H1 (cell line): ENCODE measurements at regions not wholly inside any gene's neighbourhood (a gene's known extent, or its start where the extent isn't known, plus 50 kb on each side); places are given as distances from the start of the nearest gene placed in this dataset.
"Not testable (repeated sequence)": the region's sequence is repeated elsewhere in the genome, so short reads cannot be mapped to it uniquely, and the experiment has no call there.

Source experiments
- CTCF ChIA-PET: fragments of 300-600 bp; sonication (Branson Sonifier 250); formaldehyde crosslinking; loops from one replicate; lab custom pipeline; 2021; ENCODE audit not compliant: partially characterized antibody; lab: Charles Lee
- POLR2A ChIA-PET: fragments of 300-600 bp; sonication (Branson Sonifier 250); formaldehyde crosslinking; loops from one replicate; lab custom pipeline; 2021; ENCODE audit warnings: inconsistent platforms; ENCODE audit not compliant: partially characterized antibody; lab: Charles Lee
- DNase-seq, 2 experiments: peaks; one replicate each; pipeline versions ENCODE4 v3.0.0 to v3.0.0-alpha.2; 2010 to 2022; ENCODE audit warnings: low spot score in 2 of 2, low read depth in 1 of 2, mixed read lengths in 1 of 2
- FAIRE-seq: peaks from 2 replicates; lab custom pipeline; 2011; peaks lifted over from hg19 to GRCh38; lab: Jason Lieb, UNC
- H2AFZ ChIP-seq: 2 replicates; pipeline ENCODE4 v1.8.1; 2012; ENCODE audit warnings: low read length, inconsistent platforms
- H2AK5ac ChIP-seq: 2 replicates; pipeline ENCODE4 v1.6.1; 2013; ENCODE audit warnings: low read depth, low read length
- H2BK120ac ChIP-seq: replicated peaks from 2 replicates; pipeline ENCODE3; 2013; ENCODE audit warnings: low read depth, low read length, inconsistent platforms
- H2BK12ac ChIP-seq: 2 replicates; pipeline ENCODE4 v1.6.1; 2013; ENCODE audit warnings: low read depth, low read length
- H2BK15ac ChIP-seq: 2 replicates; pipeline ENCODE4 v1.6.1; 2013; ENCODE audit warnings: low read length
- H2BK20ac ChIP-seq: 2 replicates; pipeline ENCODE4 v1.6.1; 2013; ENCODE audit warnings: low read length
- H2BK5ac ChIP-seq: 2 replicates; pipeline ENCODE4 v1.6.1; 2013; ENCODE audit warnings: low read depth, low read length
- H3K14ac ChIP-seq: 2 replicates; pipeline ENCODE4 v1.6.1; 2013; ENCODE audit warnings: inconsistent platforms; ENCODE audit not compliant: insufficient read length
- H3K18ac ChIP-seq: 2 replicates; pipeline ENCODE4 v1.6.1; 2013; ENCODE audit warnings: low read length; ENCODE audit errors: extremely low read depth
- H3K23ac ChIP-seq: 2 replicates; pipeline ENCODE4 v1.6.1; 2013; ENCODE audit warnings: inconsistent platforms; ENCODE audit not compliant: insufficient read length
- H3K23me2 ChIP-seq: 2 replicates; pipeline ENCODE4 v1.6.1; 2013; ENCODE audit warnings: low read depth, low read length
- H3K27ac ChIP-seq: 2 replicates; pipeline ENCODE4 v1.6.1; 2011; ENCODE audit warnings: low read depth, low read length, inconsistent platforms
- H3K27me3 ChIP-seq, 4 experiments: replicated peaks in 1 of 4; 1 replicate in 1 of 4; 2 replicates in 3 of 4; pipeline versions ENCODE4 v1.6.1 to v1.8.1; 2011 to 2013; ENCODE audit warnings: low read length in 3 of 4, mild to moderate bottlenecking in 3 of 4, inconsistent platforms in 2 of 4, mixed read lengths in 2 of 4, moderate library complexity in 1 of 4; ENCODE audit not compliant: control insufficient read depth in 3 of 4, insufficient read depth in 3 of 4; ENCODE audit errors: extremely low read depth in 1 of 4
- H3K36me3 ChIP-seq, 4 experiments: 2 replicates each; pipeline versions ENCODE4 v1.6.1 to v1.8.1; 2011 to 2013; ENCODE audit warnings: mild to moderate bottlenecking in 4 of 4, low read length in 3 of 4, moderate library complexity in 2 of 4, control low read depth in 1 of 4, inconsistent platforms in 1 of 4; ENCODE audit not compliant: insufficient read depth in 4 of 4, control insufficient read depth in 2 of 4
- H3K4ac ChIP-seq: replicated peaks from 2 replicates; pipeline ENCODE3; 2013; ENCODE audit warnings: low read length, low read depth, mixed read lengths, inconsistent platforms; ENCODE audit not compliant: insufficient read length
- H3K4me1 ChIP-seq, 4 experiments: replicated peaks in 1 of 4; 1 replicate in 1 of 4; 2 replicates in 3 of 4; pipeline versions ENCODE4 v1.6.1 to v1.8.1; 2011 to 2013; ENCODE audit warnings: low read length in 3 of 4, inconsistent platforms in 2 of 4, mixed read lengths in 1 of 4; ENCODE audit not compliant: insufficient read depth in 4 of 4, control insufficient read depth in 3 of 4
- H3K4me2 ChIP-seq, 2 experiments: 2 replicates each; pipeline versions ENCODE4 v1.6.1 to v1.8.1; 2011 to 2013; ENCODE audit warnings: low read depth in 2 of 2, low read length in 2 of 2, control low read depth in 1 of 2, inconsistent platforms in 1 of 2, mild to moderate bottlenecking in 1 of 2; ENCODE audit not compliant: insufficient read depth in 1 of 2
- H3K4me3 ChIP-seq, 4 experiments: fragments of 200-600, 300-600 bp in 1 of 4; sonication (generic), shearing (Covaris generic), sonication (Bioruptor Twin) in 1 of 4; 2 replicates each; pipeline versions ENCODE4 v1.5.1 to v1.8.1; 2011 to 2016; ENCODE audit warnings: low read length in 4 of 4, low read depth in 3 of 4, control low read depth in 2 of 4, inconsistent platforms in 2 of 4, mild to moderate bottlenecking in 2 of 4, mixed read lengths in 1 of 4, moderate library complexity in 1 of 4; ENCODE audit not compliant: insufficient read depth in 2 of 4; ENCODE audit errors: extremely low read depth in 1 of 4
- H3K56ac ChIP-seq: replicated peaks from 2 replicates; pipeline ENCODE3; 2013; ENCODE audit warnings: low read depth, mild to moderate bottlenecking, mixed read lengths, low read length, inconsistent platforms; ENCODE audit not compliant: insufficient read length
- H3K79me1 ChIP-seq: 2 replicates; pipeline ENCODE4 v1.6.1; 2013; ENCODE audit warnings: low read depth, low read length, control low read depth
- H3K79me2 ChIP-seq, 2 experiments: 2 replicates each; pipeline versions ENCODE4 v1.6.1 to v1.8.1; 2012 to 2013; ENCODE audit warnings: low read length in 2 of 2, mild to moderate bottlenecking in 2 of 2, inconsistent platforms in 1 of 2; ENCODE audit not compliant: insufficient read depth in 2 of 2, control insufficient read depth in 1 of 2
- H3K9ac ChIP-seq, 4 experiments: replicated peaks in 1 of 4; 1 replicate in 1 of 4; 2 replicates in 3 of 4; pipeline versions ENCODE4 v1.6.1 to v1.8.1; 2011 to 2013; ENCODE audit warnings: low read depth in 3 of 4, low read length in 3 of 4, control low read depth in 2 of 4, mild to moderate bottlenecking in 2 of 4, moderate library complexity in 2 of 4, inconsistent platforms in 1 of 4; ENCODE audit errors: extremely low read depth in 1 of 4
- H3K9me3 ChIP-seq, 2 experiments: 2 replicates each; pipeline versions ENCODE4 v1.6.1 to v1.8.1; 2012 to 2013; ENCODE audit warnings: mild to moderate bottlenecking in 2 of 2, moderate library complexity in 2 of 2, control low read depth in 1 of 2, inconsistent platforms in 1 of 2, low read depth in 1 of 2, low read length in 1 of 2, mixed read lengths in 1 of 2; ENCODE audit not compliant: insufficient read depth in 2 of 2
- H4K20me1 ChIP-seq, 2 experiments: replicated peaks in 1 of 2; 2 replicates each; pipeline versions ENCODE3 to v1.8.1; 2011 to 2013; ENCODE audit warnings: inconsistent platforms in 2 of 2, low read length in 2 of 2, mild to moderate bottlenecking in 1 of 2; ENCODE audit not compliant: insufficient read depth in 2 of 2, control insufficient read depth in 1 of 2
- H4K5ac ChIP-seq: 2 replicates; pipeline ENCODE4 v1.6.1; 2013; ENCODE audit warnings: low read length, low read depth, mixed read lengths, inconsistent platforms; ENCODE audit not compliant: insufficient read length
- H4K8ac ChIP-seq: 2 replicates; pipeline ENCODE4 v1.8.0; 2013; ENCODE audit warnings: mild to moderate bottlenecking, moderate library complexity, low read length, inconsistent platforms; ENCODE audit not compliant: insufficient read depth; ENCODE audit errors: extremely low read depth
- H4K91ac ChIP-seq: replicated peaks from 2 replicates; pipeline ENCODE3; 2013; ENCODE audit warnings: low read length, mixed read lengths, inconsistent platforms; ENCODE audit not compliant: insufficient read length
- ATF2 ChIP-seq: IDR thresholded peaks from 2 replicates; pipeline ENCODE4 v1.6.1; 2012; ENCODE audit warnings: low read length, inconsistent platforms
- JUND ChIP-seq: IDR thresholded peaks from 2 replicates; pipeline ENCODE4 v1.6.1; 2011; ENCODE audit warnings: mild to moderate bottlenecking, improper control_type of control experiment, low read length
- NRF1 ChIP-seq: IDR thresholded peaks from 2 replicates; pipeline ENCODE4 v1.6.1; 2011; ENCODE audit warnings: mild to moderate bottlenecking, low read depth, low read length, improper control_type of control experiment
- SAP30 ChIP-seq: fragments of 300-600 bp; sonication (generic); IDR thresholded peaks from 2 replicates; pipeline ENCODE4 v1.7.1; 2012; ENCODE audit warnings: low read length, moderate library complexity, mild to moderate bottlenecking, inconsistent platforms; ENCODE audit not compliant: insufficient read depth, insufficient replicate concordance
- SP2 ChIP-seq: IDR thresholded peaks from 2 replicates; pipeline ENCODE4 v1.6.1; 2012; ENCODE audit warnings: mild to moderate bottlenecking, low read length, inconsistent platforms
- TAF1 ChIP-seq: IDR thresholded peaks from 2 replicates; pipeline ENCODE4 v1.6.1; 2011; ENCODE audit warnings: mild to moderate bottlenecking, low read depth, low read length
- WGBS, 2 experiments: shearing (Covaris generic) in 1 of 2; methylation state at CpG; one replicate each; pipeline versions ENCODE4 v1.1.6 to v1.1.7; 2013 to 2015; ENCODE audit warnings: low lambda C conversion rate in 2 of 2, mixed read lengths in 2 of 2, inconsistent platforms in 1 of 2, low coverage in 1 of 2, missing lambda C conversion rate in 1 of 2; ENCODE audit not compliant: insufficient replicate concordance in 2 of 2, insufficient coverage in 1 of 2, insufficient read length in 1 of 2; ENCODE audit errors: extremely low coverage in 1 of 2, missing lambda C conversion rate in 1 of 2; 5-methylcytosine and 5-hydroxymethylcytosine counted together

GRCh38 chrX:22603060-22603459 is 330.3 kb downstream of the CBLL2 start (continued):
- TF ChIP-seq ATF2 (no peak), TAF1 (no peak), NRF1 (no peak), SAP30 (no peak), JUND (no peak), SP2 (no peak)

DNA sequence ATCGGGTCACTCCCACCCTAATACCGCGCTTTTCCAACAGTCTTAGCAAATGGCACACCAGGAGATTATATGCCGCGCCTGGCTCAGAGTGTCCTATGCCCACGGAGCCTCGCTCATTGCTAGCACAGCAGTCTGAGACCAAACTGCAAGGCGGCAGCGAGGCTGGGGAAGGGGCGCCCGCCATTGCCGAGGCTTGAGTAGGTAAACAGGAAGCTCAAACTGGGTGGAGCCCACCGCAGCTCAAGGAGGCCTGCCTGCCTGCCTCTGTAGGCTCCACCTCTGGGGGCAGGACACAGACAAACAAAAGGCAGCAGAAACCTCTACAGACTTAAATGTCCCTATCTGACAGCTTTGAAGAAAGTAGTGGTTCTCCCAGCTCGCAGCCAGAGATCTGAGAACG is 336.7 kb downstream of the CBLL2 start:
- H4K8ac ChIP-seq, H2BK120ac ChIP-seq, H3K4me1 ChIP-seq, H3K56ac ChIP-seq, H2BK15ac ChIP-seq, H2BK5ac ChIP-seq, H2BK20ac ChIP-seq, H3K23ac ChIP-seq, H3K79me1 ChIP-seq, H3K14ac ChIP-seq, H4K5ac ChIP-seq, H3K4ac ChIP-seq, H4K91ac ChIP-seq, H3K18ac ChIP-seq, H3K27me3 ChIP-seq, H4K20me1 ChIP-seq, H2AFZ ChIP-seq, H3K36me3 ChIP-seq, POLR2A ChIA-PET, H3K4me2 ChIP-seq, CTCF ChIA-PET, DNase-seq, H3K9ac ChIP-seq, H2AK5ac ChIP-seq, H3K27ac ChIP-seq, H3K79me2 ChIP-seq, H3K23me2 ChIP-seq, H3K4me3 ChIP-seq, H2BK12ac ChIP-seq, FAIRE-seq: not testable (repeated sequence)
- H3K9me3 ChIP-seq = peaks cover 0 to 12% of the 10 kb centered on the region in 2 experiments; a peak in 2 of 4 replicates
- WGBS, 2 experiments = 96% methylated on average over 9 of the region's 15 CpGs; no CpG with 5 or more reads in 1 of the 2 experiments
